ENCODE measurements at regions not wholly inside any gene's neighbourhood (a gene's known extent, or its start where the extent isn't known, plus 50 kb on each side); places are given as distances from the start of the nearest gene placed in this dataset.
"Not testable (repeated sequence)": the region's sequence is repeated elsewhere in the genome, so short reads cannot be mapped to it uniquely, and the experiment has no call there.

DNA sequence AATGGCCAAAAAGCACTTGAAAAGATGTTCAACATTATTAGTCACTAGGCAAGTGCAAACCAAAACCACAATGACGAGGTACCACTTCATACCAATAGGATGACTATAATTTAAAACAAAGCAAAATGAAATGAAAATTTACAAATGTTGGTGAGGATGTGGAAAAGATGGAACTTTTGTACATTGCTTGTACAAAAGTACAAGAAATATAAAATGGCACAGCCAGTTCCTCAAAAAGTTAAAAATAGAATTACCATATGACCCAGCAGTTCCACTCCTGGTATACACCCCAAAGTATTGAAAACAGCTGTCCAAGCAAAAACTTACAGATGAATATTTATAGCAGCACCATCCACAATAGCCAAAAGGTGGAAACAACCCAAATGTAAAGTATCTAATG, 107.8 kb upstream of the XPO1 start:
- ATAC-seq (ENCODE audit: low FRiP score): no peak
- DNase-seq (ENCODE audit: low spot score): no peak
- TF ChIP-seq, protein P1, sequence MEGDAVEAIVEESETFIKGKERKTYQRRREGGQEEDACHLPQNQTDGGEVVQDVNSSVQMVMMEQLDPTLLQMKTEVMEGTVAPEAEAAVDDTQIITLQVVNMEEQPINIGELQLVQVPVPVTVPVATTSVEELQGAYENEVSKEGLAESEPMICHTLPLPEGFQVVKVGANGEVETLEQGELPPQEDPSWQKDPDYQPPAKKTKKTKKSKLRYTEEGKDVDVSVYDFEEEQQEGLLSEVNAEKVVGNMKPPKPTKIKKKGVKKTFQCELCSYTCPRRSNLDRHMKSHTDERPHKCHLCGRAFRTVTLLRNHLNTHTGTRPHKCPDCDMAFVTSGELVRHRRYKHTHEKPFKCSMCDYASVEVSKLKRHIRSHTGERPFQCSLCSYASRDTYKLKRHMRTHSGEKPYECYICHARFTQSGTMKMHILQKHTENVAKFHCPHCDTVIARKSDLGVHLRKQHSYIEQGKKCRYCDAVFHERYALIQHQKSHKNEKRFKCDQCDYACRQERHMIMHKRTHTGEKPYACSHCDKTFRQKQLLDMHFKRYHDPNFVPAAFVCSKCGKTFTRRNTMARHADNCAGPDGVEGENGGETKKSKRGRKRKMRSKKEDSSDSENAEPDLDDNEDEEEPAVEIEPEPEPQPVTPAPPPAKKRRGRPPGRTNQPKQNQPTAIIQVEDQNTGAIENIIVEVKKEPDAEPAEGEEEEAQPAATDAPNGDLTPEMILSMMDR (IDR thresholded peaks at IDR 0.05): no peak

DNA sequence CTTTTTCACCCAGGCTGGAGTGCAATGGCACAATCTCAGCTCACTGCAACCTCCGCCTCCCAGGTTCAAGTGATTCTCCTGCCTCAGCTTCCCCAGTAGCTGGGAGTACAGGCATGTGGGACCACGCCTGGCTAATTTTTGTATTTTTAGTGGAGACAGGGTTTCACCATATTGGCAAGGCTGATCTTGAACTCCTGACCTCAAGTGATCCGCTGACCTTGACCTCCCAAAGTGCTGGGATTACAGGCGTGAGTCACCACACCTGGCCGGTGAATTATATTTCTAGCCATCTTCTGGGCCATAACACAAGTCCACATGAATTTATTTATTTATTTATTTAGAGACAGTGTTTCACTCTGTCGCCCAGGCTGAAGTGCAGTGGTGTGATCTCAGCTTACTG, 105.0 kb upstream of the XPO1 start:
- ATAC-seq (ENCODE audit: low FRiP score); DNase-seq (ENCODE audit: low spot score): not testable (repeated sequence)

DNA sequence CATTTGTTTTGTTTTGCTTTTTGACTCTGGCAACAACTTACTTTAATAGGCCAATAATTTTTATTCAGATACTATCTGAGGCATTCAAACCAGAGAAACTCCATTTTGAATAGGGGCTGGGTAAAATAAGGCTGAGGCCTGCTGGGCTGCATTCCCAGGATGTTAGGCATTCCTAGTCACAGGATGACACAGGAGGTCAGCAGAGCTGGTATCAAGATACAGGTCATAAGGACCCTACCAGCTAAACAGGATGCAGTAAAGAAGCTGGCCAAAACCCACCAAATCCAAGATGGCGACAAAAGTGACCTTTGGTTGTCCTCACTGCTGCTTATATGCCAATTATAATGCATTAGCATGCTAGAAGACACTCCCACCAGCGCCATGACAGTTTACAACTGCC, 102.2 kb upstream of the XPO1 start:
- TF ChIP-seq, protein P1 (IDR thresholded peaks at IDR 0.05): no peak
- no peak for DNase-seq (ENCODE audit: low spot score)
- no peak for ATAC-seq (ENCODE audit: low FRiP score)

DNA sequence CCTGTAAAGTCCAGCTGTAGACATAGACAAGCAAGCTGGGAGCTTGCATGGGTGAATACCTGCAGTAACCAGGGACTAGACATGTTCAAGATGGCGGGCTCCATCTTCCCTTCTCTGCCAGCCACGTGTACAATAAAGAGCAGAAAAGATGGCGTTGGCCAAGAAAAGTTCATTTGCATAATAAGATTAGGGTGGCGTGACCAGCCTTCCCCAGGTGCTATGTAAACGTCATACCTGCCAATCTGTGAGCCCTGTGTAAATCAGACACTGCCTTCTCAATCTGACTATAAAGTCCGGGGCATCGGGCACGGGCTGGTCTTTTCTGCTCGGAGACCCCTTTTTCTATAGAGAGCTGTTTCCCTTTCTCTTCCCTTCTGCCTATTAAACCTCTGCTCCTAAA, 101.6 kb upstream of the XPO1 start:
- DNase-seq (ENCODE audit: low spot score): no peak
- ATAC-seq (ENCODE audit: low FRiP score): no peak

DNA sequence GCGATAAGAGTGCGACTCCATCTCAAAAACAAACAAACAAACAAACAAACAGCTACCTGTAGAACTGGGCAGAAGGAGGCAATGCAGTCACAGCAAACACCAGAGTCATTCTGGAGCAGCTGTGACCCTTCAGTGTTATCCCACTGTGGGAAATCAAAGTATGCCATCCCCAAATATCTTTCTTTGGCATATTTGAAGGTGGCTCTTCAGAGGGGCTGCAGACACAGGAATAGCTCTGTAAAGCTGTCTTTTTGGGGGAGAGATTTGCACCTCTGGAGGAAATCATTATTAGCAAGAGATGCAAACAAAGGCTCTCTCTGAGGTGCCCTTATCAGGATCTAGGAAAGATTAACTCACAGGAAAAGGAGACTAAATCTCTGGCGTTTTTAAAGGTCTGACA, 98.5 kb upstream of the XPO1 start:
- TF ChIP-seq, protein P1 (IDR thresholded peaks at IDR 0.05): no peak
- no peak for ATAC-seq (ENCODE audit: low FRiP score)
- DNase-seq (ENCODE audit: low spot score): no peak

More for the DNA sequence above, 101.6 kb upstream of the XPO1 start:
- TF ChIP-seq, protein P1 (IDR thresholded peaks at IDR 0.05): no peak

DNA sequence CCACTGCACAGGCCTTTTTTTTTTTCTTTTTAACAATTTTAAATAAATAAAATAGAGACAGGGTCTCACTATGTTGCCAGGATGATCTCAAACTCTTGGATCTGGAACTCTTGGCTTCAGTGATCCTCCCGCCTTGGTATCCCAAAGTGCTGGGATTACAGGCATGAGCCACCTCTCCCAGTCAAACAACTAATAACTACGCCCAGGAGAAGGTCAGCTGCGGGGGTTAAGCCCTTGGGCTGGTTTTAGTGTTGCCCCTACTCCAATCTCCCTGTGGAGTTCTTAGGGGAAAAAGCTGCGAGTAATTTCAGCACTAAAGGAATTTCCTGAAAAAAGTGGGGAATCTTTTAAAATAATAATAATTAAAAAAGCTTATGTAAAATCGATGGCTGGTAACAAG, 96.4 kb upstream of the XPO1 start:
- TF ChIP-seq, protein P1 (IDR thresholded peaks at IDR 0.05): no peak
- DNase-seq (ENCODE audit: low spot score) (no peak), ATAC-seq (ENCODE audit: low FRiP score) (no peak)

DNA sequence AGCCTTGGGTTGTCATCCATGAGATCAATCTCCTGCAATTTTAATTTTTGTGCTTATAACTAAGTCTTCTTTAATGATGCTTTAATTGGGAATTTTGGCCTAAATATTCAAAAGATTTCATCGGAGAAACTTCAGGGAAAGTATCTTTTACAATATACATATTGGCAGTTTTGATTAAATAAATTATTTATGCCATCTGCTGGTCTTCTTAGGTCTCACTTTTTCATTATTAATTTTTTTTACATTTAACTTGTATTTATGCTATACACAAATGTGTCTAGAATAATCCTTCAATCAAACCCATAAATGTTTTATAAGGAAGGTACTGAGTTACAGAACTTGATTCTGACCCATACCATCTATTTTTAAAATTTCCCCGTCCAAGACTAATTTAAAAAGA, 95.1 kb upstream of the XPO1 start:
- DNase-seq (ENCODE audit: low spot score) (no peak), ATAC-seq (ENCODE audit: low FRiP score) (no peak)
- TF ChIP-seq, protein P1 (IDR thresholded peaks at IDR 0.05): no peak
